Right lobe of liver (tissue), 6 donors: ENCODE measurements at regions not wholly inside any gene's neighbourhood (a gene's known extent, or its start where the extent isn't known, plus 50 kb on each side); places are given as distances from the start of the nearest gene placed in this dataset.

Experiments
- ATAC-seq, 4 donors: fragments of 200-7000 bp; cut with Tn5 transposase; one replicate each; pipeline ENCODE4 v1.9.1; 2020; ENCODE audit warnings: mild to moderate bottlenecking in 4 of 4, moderate library complexity in 4 of 4
- DNase-seq, 3 donors: peaks; one replicate each; pipeline ENCODE4 v3.0.0-alpha.2; 2020
- H3K27ac ChIP-seq, 3 donors: fragments of 200-600 bp; one replicate each; pipeline ENCODE4 v1.8.0; 2022
- H3K27me3 ChIP-seq, 2 donors: fragments of 200-600 bp; one replicate each; pipeline ENCODE4 v1.8.0; 2022
- H3K36me3 ChIP-seq, 4 donors: fragments of 200-600 bp; sonication (generic) in 1 of 4; one replicate each; pipeline versions ENCODE4 v1.5.1 to v1.8.0; 2017 to 2022; ENCODE audit warnings: control low read depth in 1 of 4
- H3K4me1 ChIP-seq, 4 donors: fragments of 200-600 bp; sonication (generic) in 1 of 4; one replicate each; pipeline versions ENCODE4 v1.5.1 to v1.8.0; 2017 to 2022; ENCODE audit warnings: control low read depth in 1 of 4
- H3K4me3 ChIP-seq, 3 donors: fragments of 200-600 bp; one replicate each; pipeline ENCODE4 v1.8.0; 2022
- H3K9me3 ChIP-seq, 4 donors: fragments of 200-600 bp; sonication (generic) in 1 of 4; one replicate each; pipeline versions ENCODE4 v1.5.1 to v1.8.0; 2017 to 2022; ENCODE audit warnings: control low read depth in 1 of 4
- POLR2A ChIP-seq: fragments of 450-650 bp; IDR thresholded peaks from one replicate; pipeline ENCODE4 v1.6.1; 2017; ENCODE audit warnings: antibody characterized with exemption, mild to moderate bottlenecking
- WGBS: methylation state at CpG from one replicate; pipeline ENCODE4 v1.1.6; 2018; ENCODE audit warnings: low coverage, low lambda C conversion rate; ENCODE audit not compliant: insufficient coverage; ENCODE audit errors: missing lambda C conversion rate; 5-methylcytosine and 5-hydroxymethylcytosine counted together
- intact Hi-C, 2 donors: fragments of 100-400 bp; cut with DNase I; formaldehyde crosslinking; loops; one replicate each; pipeline versions ENCODE4 v1.11.2 to v1.14.1; 2022
- TF ChIP-seq, protein P1 (sequence below), 4 donors: fragments of 200-600 bp in 3 of 4; fragments of 450-650 bp in 1 of 4; IDR thresholded peaks; one replicate each; pipeline versions ENCODE4 v1.5.1 to v1.8.0; 2016 to 2022; ENCODE audit warnings: antibody characterized with exemption in 4 of 4, mild to moderate bottlenecking in 2 of 4
- donor health status: DM: no; HTN: yes; CAD: no.
- donor health status: DM: no; HTN: no; CAD: no.
- donor health status: DM: no; HTN: no; CAD: no.
- donor health status: DM: no; HTN: yes; CAD: no.
- donor health status: DM: no; HTN: yes; CAD: no.

GRCh38 chr6:154561750-154562149, 51.3 kb upstream of the CNKSR3 start:
- Histone ChIP-seq H3K4me1 (no peaks in the 10 kb centered on the region), H3K36me3 (no peaks in the 10 kb centered on the region), H3K9me3 (no peaks in the 10 kb centered on the region), H3K4me3 (no peak overlapping the region), H3K27me3 (no peaks in the 10 kb centered on the region), H3K27ac (no peak overlapping the region)
- ATAC-seq (no peak), DNase-seq (no peak)
- intact Hi-C loops = no loop called here
- no peak for TF ChIP-seq POLR2A
- TF ChIP-seq, protein P1, sequence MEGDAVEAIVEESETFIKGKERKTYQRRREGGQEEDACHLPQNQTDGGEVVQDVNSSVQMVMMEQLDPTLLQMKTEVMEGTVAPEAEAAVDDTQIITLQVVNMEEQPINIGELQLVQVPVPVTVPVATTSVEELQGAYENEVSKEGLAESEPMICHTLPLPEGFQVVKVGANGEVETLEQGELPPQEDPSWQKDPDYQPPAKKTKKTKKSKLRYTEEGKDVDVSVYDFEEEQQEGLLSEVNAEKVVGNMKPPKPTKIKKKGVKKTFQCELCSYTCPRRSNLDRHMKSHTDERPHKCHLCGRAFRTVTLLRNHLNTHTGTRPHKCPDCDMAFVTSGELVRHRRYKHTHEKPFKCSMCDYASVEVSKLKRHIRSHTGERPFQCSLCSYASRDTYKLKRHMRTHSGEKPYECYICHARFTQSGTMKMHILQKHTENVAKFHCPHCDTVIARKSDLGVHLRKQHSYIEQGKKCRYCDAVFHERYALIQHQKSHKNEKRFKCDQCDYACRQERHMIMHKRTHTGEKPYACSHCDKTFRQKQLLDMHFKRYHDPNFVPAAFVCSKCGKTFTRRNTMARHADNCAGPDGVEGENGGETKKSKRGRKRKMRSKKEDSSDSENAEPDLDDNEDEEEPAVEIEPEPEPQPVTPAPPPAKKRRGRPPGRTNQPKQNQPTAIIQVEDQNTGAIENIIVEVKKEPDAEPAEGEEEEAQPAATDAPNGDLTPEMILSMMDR (IDR thresholded peaks at IDR 0.05) = no peak
- 44% methylated on average over 1 of the region's 2 CpGs for WGBS

DNA sequence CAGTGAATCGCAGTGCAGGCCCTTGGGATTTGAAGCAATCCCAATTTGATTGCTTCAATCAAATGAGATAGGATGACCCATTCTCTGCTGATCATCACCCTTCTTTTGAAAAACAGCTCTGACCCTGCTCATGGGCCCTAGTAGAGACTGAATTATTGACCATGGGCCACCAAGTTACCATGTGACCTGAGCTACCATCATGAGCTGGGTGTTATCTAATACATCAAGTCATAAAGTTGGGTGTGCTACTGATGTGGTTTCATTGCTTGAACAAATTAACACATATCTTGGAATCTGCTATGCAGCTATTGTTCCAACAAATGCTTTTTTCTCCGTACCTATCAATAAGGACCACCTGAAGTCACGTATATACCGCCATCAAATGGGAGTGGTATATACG, 54.8 kb upstream of the CNKSR3 start:
- Histone ChIP-seq H3K27me3 (no peaks in the 10 kb centered on the region), H3K4me1 (peaks cover 0 to 8% (median 2%) of the 10 kb centered on the region in 4 donors), H3K36me3 (no peaks in the 10 kb centered on the region), H3K27ac (no peak overlapping the region), H3K4me3 (no peak overlapping the region), H3K9me3 (no peaks in the 10 kb centered on the region)
- TF ChIP-seq, protein P1 (IDR thresholded peaks at IDR 0.05) = no peak
- TF ChIP-seq POLR2A = no peak
- intact Hi-C loops = no loop called here
- DNase-seq (no peak), ATAC-seq (no peak)
- 83% methylated on average over 4 of the region's 5 CpGs for WGBS

DNA sequence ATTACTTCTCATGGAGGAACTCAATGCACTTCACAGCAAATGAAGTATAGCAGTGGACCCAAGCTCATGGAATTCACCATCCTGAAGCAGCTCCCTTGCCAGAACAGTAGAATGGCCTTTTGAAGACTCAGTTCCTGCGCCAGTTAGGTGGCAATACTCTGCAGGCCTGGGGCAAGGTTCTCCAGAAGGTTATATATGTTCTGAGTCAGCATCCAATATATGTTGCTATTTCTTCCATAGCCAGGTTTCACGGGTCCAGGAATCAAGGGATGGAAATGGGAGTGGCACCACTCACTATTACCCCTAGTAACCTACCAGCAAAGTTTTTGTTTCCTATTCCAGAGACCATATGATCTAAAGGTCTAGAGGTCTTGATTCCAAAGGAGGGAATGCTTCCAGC, 56.4 kb upstream of the CNKSR3 start:
- 94% methylated on average over 2 of the region's 2 CpGs for WGBS
- Histone ChIP-seq H3K27me3 (no peaks in the 10 kb centered on the region), H3K27ac (no peak overlapping the region), H3K4me3 (no peak overlapping the region), H3K36me3 (no peaks in the 10 kb centered on the region), H3K4me1 (peaks cover 0 to 8% (median 2%) of the 10 kb centered on the region in 4 donors), H3K9me3 (no peaks in the 10 kb centered on the region)
- TF ChIP-seq, protein P1 (IDR thresholded peaks at IDR 0.05) = no peak
- TF ChIP-seq POLR2A = no peak
- intact Hi-C loops = no loop called here
- ATAC-seq (no peak), DNase-seq (no peak)

DNA sequence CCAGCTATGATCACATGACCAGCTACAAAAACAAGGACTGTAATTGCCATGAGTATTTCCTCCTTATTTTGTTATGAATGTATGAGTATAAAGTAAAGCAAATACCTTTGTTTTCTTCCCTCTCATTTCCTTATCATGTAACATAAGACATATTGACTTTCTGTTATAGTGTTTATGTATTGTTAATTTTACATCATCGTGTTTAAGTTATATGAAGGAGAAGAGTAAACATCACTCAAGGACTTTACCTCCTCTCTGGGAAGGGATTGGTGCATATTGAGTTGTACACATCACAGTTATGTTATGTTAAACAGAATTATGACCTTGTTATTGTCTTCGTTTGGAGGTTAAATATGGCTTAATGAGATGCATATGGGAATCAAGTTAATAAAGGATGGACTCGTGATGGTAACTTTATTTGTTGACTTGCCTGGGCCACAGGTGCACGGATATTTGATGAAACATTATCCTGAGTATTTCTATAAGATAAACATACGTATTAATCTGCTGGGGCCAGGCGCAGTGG, 57.3 kb upstream of the CNKSR3 start:
- ATAC-seq = no peak
- intact Hi-C loops = no loop called here
- H3K4me1 ChIP-seq = peaks cover 0 to 8% (median 2%) of the 10 kb centered on the region in 4 donors
- WGBS = 86% methylated on average over 6 of the region's 6 CpGs
- H3K4me3 ChIP-seq = no peak overlapping the region
- no peak overlapping the region for H3K27ac ChIP-seq
- DNase-seq = no peak
- H3K9me3 ChIP-seq = no peaks in the 10 kb centered on the region
- no peaks in the 10 kb centered on the region for H3K27me3 ChIP-seq
- TF ChIP-seq, protein P1 (IDR thresholded peaks at IDR 0.05) = no peak
- no peak for TF ChIP-seq POLR2A
- H3K36me3 ChIP-seq = no peaks in the 10 kb centered on the region
